MM.1S (cell line): ENCODE measurements at regions not wholly inside any gene's neighbourhood (a gene's known extent, or its start where the extent isn't known, plus 50 kb on each side); places are given as distances from the start of the nearest gene placed in this dataset.

Experiments used
- EZH2 ChIP-seq: fragments of 300-600 bp; sonication (generic); optimal IDR thresholded peaks from 2 replicates; pipeline ENCODE3; 2017; ENCODE audit warnings: low read depth, mild to moderate bottlenecking, antibody characterized with exemption, low read length, mixed read lengths
- EZH2phosphoT487 ChIP-seq: fragments of 300-600 bp; sonication (generic); IDR thresholded peaks from 2 replicates; pipeline ENCODE4 v1.6.1; 2018; ENCODE audit warnings: antibody characterized with exemption, low read length
- TF ChIP-seq, protein P1 (sequence below): fragments of 300-600 bp; sonication (generic); IDR thresholded peaks from 2 replicates; pipeline ENCODE4 v1.5.1; 2016; ENCODE audit warnings: antibody characterized with exemption, low read length, mixed read lengths

DNA sequence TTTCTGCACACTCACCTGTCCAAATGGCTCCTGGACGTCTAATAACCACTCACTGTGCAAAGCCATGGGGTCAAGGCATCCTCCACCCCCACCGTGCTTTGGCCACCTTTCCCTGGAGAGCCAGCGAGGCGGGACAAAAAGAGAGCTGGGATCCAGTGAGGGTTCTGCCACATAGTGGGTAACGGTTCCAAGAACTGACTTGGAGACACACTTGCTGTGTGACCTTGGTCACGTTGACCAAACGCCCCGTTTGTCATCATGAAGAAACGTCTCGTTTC lies 287.2 kb downstream of the TFAP2C start:
- TF ChIP-seq, protein P1, sequence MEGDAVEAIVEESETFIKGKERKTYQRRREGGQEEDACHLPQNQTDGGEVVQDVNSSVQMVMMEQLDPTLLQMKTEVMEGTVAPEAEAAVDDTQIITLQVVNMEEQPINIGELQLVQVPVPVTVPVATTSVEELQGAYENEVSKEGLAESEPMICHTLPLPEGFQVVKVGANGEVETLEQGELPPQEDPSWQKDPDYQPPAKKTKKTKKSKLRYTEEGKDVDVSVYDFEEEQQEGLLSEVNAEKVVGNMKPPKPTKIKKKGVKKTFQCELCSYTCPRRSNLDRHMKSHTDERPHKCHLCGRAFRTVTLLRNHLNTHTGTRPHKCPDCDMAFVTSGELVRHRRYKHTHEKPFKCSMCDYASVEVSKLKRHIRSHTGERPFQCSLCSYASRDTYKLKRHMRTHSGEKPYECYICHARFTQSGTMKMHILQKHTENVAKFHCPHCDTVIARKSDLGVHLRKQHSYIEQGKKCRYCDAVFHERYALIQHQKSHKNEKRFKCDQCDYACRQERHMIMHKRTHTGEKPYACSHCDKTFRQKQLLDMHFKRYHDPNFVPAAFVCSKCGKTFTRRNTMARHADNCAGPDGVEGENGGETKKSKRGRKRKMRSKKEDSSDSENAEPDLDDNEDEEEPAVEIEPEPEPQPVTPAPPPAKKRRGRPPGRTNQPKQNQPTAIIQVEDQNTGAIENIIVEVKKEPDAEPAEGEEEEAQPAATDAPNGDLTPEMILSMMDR = no peak
- TF ChIP-seq EZH2phosphoT487 (no peak), EZH2 (no peak)
